ENCODE measurements at regions not wholly inside any gene's neighbourhood (a gene's known extent, or its start where the extent isn't known, plus 50 kb on each side); places are given as distances from the start of the nearest gene placed in this dataset.

GRCh38 chr13:90763476-90764150 lies 583.9 kb upstream of the MIR17HG start:
- H3K4me1 ChIP-seq (ENCODE audit: insufficient read depth, low read length) = no peaks in the 10 kb centered on the region
- H3K9ac ChIP-seq (ENCODE audit: low read depth, low read length) = no peak overlapping the region
- H3K27ac ChIP-seq (ENCODE audit: low read length) = no peak overlapping the region
- no peaks in the 10 kb centered on the region for H3K27me3 ChIP-seq (ENCODE audit: insufficient read depth, low read length)
- no peaks in the 10 kb centered on the region for H3K9me3 ChIP-seq (ENCODE audit: insufficient read depth, low read depth, low read length)
- no peak overlapping the region for H3K4me3 ChIP-seq (ENCODE audit: low read length)
- no peaks in the 10 kb centered on the region for H3K36me3 ChIP-seq (ENCODE audit: insufficient read depth, low read depth, low read length)

- H3K4me3 ChIP-seq (ENCODE audit: low read length) = no peak overlapping the region
- H3K27ac ChIP-seq (ENCODE audit: low read length) = no peak overlapping the region
- no peaks in the 10 kb centered on the region for H3K9me3 ChIP-seq (ENCODE audit: insufficient read depth, low read depth, low read length)
- no peaks in the 10 kb centered on the region for H3K27me3 ChIP-seq (ENCODE audit: insufficient read depth, low read length)
- no peak overlapping the region for H3K9ac ChIP-seq (ENCODE audit: low read depth, low read length)
- no peaks in the 10 kb centered on the region for H3K36me3 ChIP-seq (ENCODE audit: insufficient read depth, low read depth, low read length)
- peaks cover 7% of the 10 kb centered on the region; the same call in 1 of the 2 replicates for H3K4me1 ChIP-seq (ENCODE audit: insufficient read depth, low read length)
These were observed 581.0 kb upstream of the MIR17HG start for GRCh38 chr13:90766386-90766902.

GRCh38 chr13:90768116-90768515 lies 579.4 kb upstream of the MIR17HG start:
- no peak overlapping the region for H3K9ac ChIP-seq (ENCODE audit: low read depth, low read length)

GRCh38 chr13:90769387-90769786 lies 578.1 kb upstream of the MIR17HG start:
- Histone ChIP-seq H3K4me1 (ENCODE audit: insufficient read depth, low read length) (peaks cover 20% of the 10 kb centered on the region; the same call in 1 of the 2 replicates), H3K27ac (ENCODE audit: low read length) (no peak overlapping the region), H3K9me3 (ENCODE audit: insufficient read depth, low read depth, low read length) (no peaks in the 10 kb centered on the region), H3K27me3 (ENCODE audit: insufficient read depth, low read length) (no peaks in the 10 kb centered on the region), H3K9ac (ENCODE audit: low read depth, low read length) (no peak overlapping the region), H3K36me3 (ENCODE audit: insufficient read depth, low read depth, low read length) (no peaks in the 10 kb centered on the region), H3K4me3 (ENCODE audit: low read length) (no peak overlapping the region)

More at GRCh38 chr13:90768116-90768515, 579.4 kb upstream of the MIR17HG start:
- Histone ChIP-seq H3K36me3 (ENCODE audit: insufficient read depth, low read depth, low read length) (no peaks in the 10 kb centered on the region), H3K27ac (ENCODE audit: low read length) (no peak overlapping the region), H3K9me3 (ENCODE audit: insufficient read depth, low read depth, low read length) (no peaks in the 10 kb centered on the region), H3K27me3 (ENCODE audit: insufficient read depth, low read length) (no peaks in the 10 kb centered on the region), H3K4me3 (ENCODE audit: low read length) (no peak overlapping the region), H3K4me1 (ENCODE audit: insufficient read depth, low read length) (peaks cover 8% of the 10 kb centered on the region; the same call in 1 of the 2 replicates)

GRCh38 chr13:90770334-90770733 lies 577.2 kb upstream of the MIR17HG start:
- H3K9ac ChIP-seq (ENCODE audit: low read depth, low read length) = no peak overlapping the region
- no peak overlapping the region for H3K27ac ChIP-seq (ENCODE audit: low read length)
- H3K4me1 ChIP-seq (ENCODE audit: insufficient read depth, low read length) = peaks cover 20% of the 10 kb centered on the region; the same call in 1 of the 2 replicates
- no peaks in the 10 kb centered on the region for H3K27me3 ChIP-seq (ENCODE audit: insufficient read depth, low read length)
- no peaks in the 10 kb centered on the region for H3K9me3 ChIP-seq (ENCODE audit: insufficient read depth, low read depth, low read length)
- no peak overlapping the region for H3K4me3 ChIP-seq (ENCODE audit: low read length)
- H3K36me3 ChIP-seq (ENCODE audit: insufficient read depth, low read depth, low read length) = no peaks in the 10 kb centered on the region

- no peaks in the 10 kb centered on the region for H3K27me3 ChIP-seq (ENCODE audit: insufficient read depth, low read length)
- H3K9ac ChIP-seq (ENCODE audit: low read depth, low read length) = no peak overlapping the region
- H3K4me1 ChIP-seq (ENCODE audit: insufficient read depth, low read length) = peaks cover 20% of the 10 kb centered on the region; the same call in 1 of the 2 replicates
- no peaks in the 10 kb centered on the region for H3K9me3 ChIP-seq (ENCODE audit: insufficient read depth, low read depth, low read length)
- no peaks in the 10 kb centered on the region for H3K36me3 ChIP-seq (ENCODE audit: insufficient read depth, low read depth, low read length)
- no peak overlapping the region for H3K4me3 ChIP-seq (ENCODE audit: low read length)
- H3K27ac ChIP-seq (ENCODE audit: low read length) = no peak overlapping the region
These were observed 573.8 kb upstream of the MIR17HG start for GRCh38 chr13:90773681-90774080.

- H3K36me3 ChIP-seq (ENCODE audit: insufficient read depth, low read depth, low read length) = no peaks in the 10 kb centered on the region
- peaks cover 16% of the 10 kb centered on the region; the same call in 1 of the 2 replicates for H3K4me1 ChIP-seq (ENCODE audit: insufficient read depth, low read length)
- no peak overlapping the region for H3K4me3 ChIP-seq (ENCODE audit: low read length)
- no peak overlapping the region for H3K9ac ChIP-seq (ENCODE audit: low read depth, low read length)
- H3K9me3 ChIP-seq (ENCODE audit: insufficient read depth, low read depth, low read length) = no peaks in the 10 kb centered on the region
- H3K27me3 ChIP-seq (ENCODE audit: insufficient read depth, low read length) = no peaks in the 10 kb centered on the region
- H3K27ac ChIP-seq (ENCODE audit: low read length) = no peak overlapping the region
These were observed 571.3 kb upstream of the MIR17HG start for GRCh38 chr13:90776051-90776748.

- H3K27me3 ChIP-seq (ENCODE audit: insufficient read depth, low read length) = no peaks in the 10 kb centered on the region
- H3K9me3 ChIP-seq (ENCODE audit: insufficient read depth, low read depth, low read length) = no peaks in the 10 kb centered on the region
- no peaks in the 10 kb centered on the region for H3K36me3 ChIP-seq (ENCODE audit: insufficient read depth, low read depth, low read length)
- no peak overlapping the region for H3K9ac ChIP-seq (ENCODE audit: low read depth, low read length)
- no peak overlapping the region for H3K27ac ChIP-seq (ENCODE audit: low read length)
- H3K4me1 ChIP-seq (ENCODE audit: insufficient read depth, low read length) = no peaks in the 10 kb centered on the region
- no peak overlapping the region for H3K4me3 ChIP-seq (ENCODE audit: low read length)
These were observed 564.2 kb upstream of the MIR17HG start for GRCh38 chr13:90783273-90783672.

GRCh38 chr13:90787007-90787406 lies 560.5 kb upstream of the MIR17HG start:
- Histone ChIP-seq H3K4me1 (ENCODE audit: insufficient read depth, low read length) (peaks cover 2% of the 10 kb centered on the region; the same call in 1 of the 2 replicates), H3K27me3 (ENCODE audit: insufficient read depth, low read length) (no peaks in the 10 kb centered on the region), H3K27ac (ENCODE audit: low read length) (no peak overlapping the region)

GRCh38 chr13:90792335-90792734 lies 555.2 kb upstream of the MIR17HG start:
- Histone ChIP-seq H3K9me3 (ENCODE audit: insufficient read depth, low read depth, low read length) (no peaks in the 10 kb centered on the region), H3K4me3 (ENCODE audit: low read length) (no peak overlapping the region), H3K9ac (ENCODE audit: low read depth, low read length) (no peak overlapping the region), H3K27ac (ENCODE audit: low read length) (no peak overlapping the region), H3K4me1 (ENCODE audit: insufficient read depth, low read length) (peaks cover 7% of the 10 kb centered on the region), H3K36me3 (ENCODE audit: insufficient read depth, low read depth, low read length) (no peaks in the 10 kb centered on the region), H3K27me3 (ENCODE audit: insufficient read depth, low read length) (no peaks in the 10 kb centered on the region)

More at GRCh38 chr13:90787007-90787406, 560.5 kb upstream of the MIR17HG start:
- Histone ChIP-seq H3K9me3 (ENCODE audit: insufficient read depth, low read depth, low read length) (no peaks in the 10 kb centered on the region), H3K36me3 (ENCODE audit: insufficient read depth, low read depth, low read length) (no peaks in the 10 kb centered on the region), H3K4me3 (ENCODE audit: low read length) (no peak overlapping the region), H3K9ac (ENCODE audit: low read depth, low read length) (no peak overlapping the region)

- Histone ChIP-seq H3K27ac (ENCODE audit: low read length) (no peak overlapping the region), H3K27me3 (ENCODE audit: insufficient read depth, low read length) (no peaks in the 10 kb centered on the region), H3K4me3 (ENCODE audit: low read length) (no peak overlapping the region), H3K9me3 (ENCODE audit: insufficient read depth, low read depth, low read length) (no peaks in the 10 kb centered on the region), H3K4me1 (ENCODE audit: insufficient read depth, low read length) (peaks cover 7% of the 10 kb centered on the region), H3K9ac (ENCODE audit: low read depth, low read length) (no peak overlapping the region), H3K36me3 (ENCODE audit: insufficient read depth, low read depth, low read length) (no peaks in the 10 kb centered on the region)
These were observed 554.1 kb upstream of the MIR17HG start for GRCh38 chr13:90793261-90793820.
